Bone marrow (tissue), 2 donors: ENCODE measurements at regions not wholly inside any gene's neighbourhood (a gene's known extent, or its start where the extent isn't known, plus 50 kb on each side); places are given as distances from the start of the nearest gene placed in this dataset.

ENCODE experiments used
- DNase-seq, 2 donors: peaks; one replicate each; lab custom pipeline; 2025; lab: John Stamatoyannopoulos, UW

GRCh38 chr15:97350813-97351212 lies 609.7 kb upstream of the ARRDC4 start:
- no peak for DNase-seq

GRCh38 chr15:97383516-97383915 lies 577.0 kb upstream of the ARRDC4 start:
- no peak for DNase-seq

GRCh38 chr15:97386940-97387339 lies 573.6 kb upstream of the ARRDC4 start:
- DNase-seq = no peak

GRCh38 chr15:97401195-97401594 lies 559.3 kb upstream of the ARRDC4 start:
- DNase-seq = no peak

GRCh38 chr15:97401970-97402369 lies 558.5 kb upstream of the ARRDC4 start:
- DNase-seq = no peak

GRCh38 chr15:97406841-97407240 lies 553.7 kb upstream of the ARRDC4 start:
- no peak for DNase-seq

- no peak for DNase-seq
Measured at GRCh38 chr15:97410897-97411575, 549.5 kb upstream of the ARRDC4 start.

- no peak for DNase-seq
Measured at GRCh38 chr15:97420130-97420529, 540.4 kb upstream of the ARRDC4 start.

- DNase-seq = no peak
Measured at GRCh38 chr15:97425596-97425995, 534.9 kb upstream of the ARRDC4 start.

- no peak for DNase-seq
Measured at GRCh38 chr15:97443101-97443500, 517.4 kb upstream of the ARRDC4 start.

- DNase-seq = no peak
Measured at GRCh38 chr15:97446138-97446537, 514.4 kb upstream of the ARRDC4 start.

- DNase-seq = no peak
Measured at GRCh38 chr15:97456521-97457202, 503.8 kb upstream of the ARRDC4 start.

GRCh38 chr15:97457203-97457847 lies 503.2 kb upstream of the ARRDC4 start:
- no peak for DNase-seq

- no peak for DNase-seq
Measured at GRCh38 chr15:97459771-97460170, 500.7 kb upstream of the ARRDC4 start.

GRCh38 chr15:97461226-97461625 lies 499.3 kb upstream of the ARRDC4 start:
- no peak for DNase-seq

GRCh38 chr15:97463696-97464095 lies 496.8 kb upstream of the ARRDC4 start:
- no peak for DNase-seq

GRCh38 chr15:97470417-97470816 lies 490.1 kb upstream of the ARRDC4 start:
- DNase-seq = no peak

- no peak for DNase-seq
Measured at GRCh38 chr15:97473627-97474026, 486.9 kb upstream of the ARRDC4 start.

- no peak for DNase-seq
Measured at GRCh38 chr15:97479957-97480356, 480.5 kb upstream of the ARRDC4 start.

- DNase-seq = no peak
Measured at GRCh38 chr15:97482521-97482920, 478.0 kb upstream of the ARRDC4 start.

- DNase-seq = no peak
Measured at GRCh38 chr15:97483232-97483631, 477.3 kb upstream of the ARRDC4 start.

- DNase-seq = no peak
Measured at GRCh38 chr15:97490429-97490828, 470.1 kb upstream of the ARRDC4 start.

GRCh38 chr15:97501291-97501690 lies 459.2 kb upstream of the ARRDC4 start:
- no peak for DNase-seq
